HG03280 (cell line): ENCODE measurements at regions not wholly inside any gene's neighbourhood (a gene's known extent, or its start where the extent isn't known, plus 50 kb on each side); places are given as distances from the start of the nearest gene placed in this dataset.
A peak's percentile ranks its signal among the peaks of the same experiment; 100 is the strongest.
"Not testable (repeated sequence)": the region's sequence is repeated elsewhere in the genome, so short reads cannot be mapped to it uniquely, and the experiment has no call there.

Experiments
- ATAC-seq: cut with Tn5 transposase; IDR thresholded peaks from one replicate; pipeline ENCODE4 v1.9.1; 2021; ENCODE audit warnings: mild to moderate bottlenecking, moderate library complexity; ENCODE audit not compliant: unreplicated experiment

DNA sequence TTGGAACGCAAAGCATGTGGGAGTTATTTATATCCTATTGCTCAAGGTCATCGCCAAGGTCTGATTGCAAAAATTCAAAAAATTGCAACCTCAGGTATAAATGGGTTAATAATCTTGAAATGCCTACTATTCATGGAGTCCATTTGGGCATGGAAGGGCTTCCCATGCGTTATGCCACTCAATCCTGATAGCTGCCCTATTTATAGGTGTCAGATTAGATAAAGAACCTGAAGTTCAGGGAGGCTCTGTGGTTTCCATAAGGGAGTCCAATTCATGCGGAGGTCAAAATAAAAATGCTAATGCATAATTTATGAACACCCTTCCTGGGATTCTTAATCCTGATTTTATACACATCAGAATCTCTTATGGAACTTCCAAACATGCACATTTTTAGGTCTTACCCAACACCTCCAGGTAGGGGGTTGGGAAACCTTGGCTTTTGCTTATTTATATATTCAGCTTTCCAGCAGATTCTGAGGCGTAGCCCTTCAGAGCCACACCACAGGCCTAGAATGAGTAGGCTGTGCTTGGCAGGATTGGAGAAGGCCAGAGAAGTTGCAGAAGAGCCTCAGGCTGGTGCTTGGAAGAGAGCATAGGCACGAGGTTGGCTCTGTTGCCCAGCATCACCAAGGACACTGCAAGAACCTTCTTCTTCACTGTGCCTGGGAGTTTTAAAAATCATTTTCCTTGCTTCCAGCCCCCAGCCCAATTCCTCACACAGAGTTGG is 324.4 kb upstream of the CFAP20DC start:
- ATAC-seq, result peak; percentile 12

DNA sequence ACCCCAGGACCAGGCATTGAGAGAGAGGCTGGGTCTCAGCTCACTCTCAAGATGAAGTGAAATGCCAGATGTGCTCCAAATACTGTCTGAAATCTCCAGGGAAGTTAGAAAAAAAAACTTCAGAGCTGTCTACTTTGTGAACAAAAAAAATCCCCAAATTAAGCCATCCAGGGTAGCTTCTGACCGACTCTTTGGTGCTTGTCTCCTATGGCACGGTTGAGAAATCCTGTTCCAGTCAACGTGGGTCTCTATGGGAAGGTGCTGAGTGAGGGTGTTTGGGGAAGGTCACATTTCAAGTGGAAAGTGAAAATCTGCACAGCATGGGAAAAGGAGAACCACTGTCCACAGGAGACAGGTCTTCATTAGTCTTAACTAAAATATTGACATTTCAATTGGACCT is 322.5 kb upstream of the CFAP20DC start:
- no peak for ATAC-seq

DNA sequence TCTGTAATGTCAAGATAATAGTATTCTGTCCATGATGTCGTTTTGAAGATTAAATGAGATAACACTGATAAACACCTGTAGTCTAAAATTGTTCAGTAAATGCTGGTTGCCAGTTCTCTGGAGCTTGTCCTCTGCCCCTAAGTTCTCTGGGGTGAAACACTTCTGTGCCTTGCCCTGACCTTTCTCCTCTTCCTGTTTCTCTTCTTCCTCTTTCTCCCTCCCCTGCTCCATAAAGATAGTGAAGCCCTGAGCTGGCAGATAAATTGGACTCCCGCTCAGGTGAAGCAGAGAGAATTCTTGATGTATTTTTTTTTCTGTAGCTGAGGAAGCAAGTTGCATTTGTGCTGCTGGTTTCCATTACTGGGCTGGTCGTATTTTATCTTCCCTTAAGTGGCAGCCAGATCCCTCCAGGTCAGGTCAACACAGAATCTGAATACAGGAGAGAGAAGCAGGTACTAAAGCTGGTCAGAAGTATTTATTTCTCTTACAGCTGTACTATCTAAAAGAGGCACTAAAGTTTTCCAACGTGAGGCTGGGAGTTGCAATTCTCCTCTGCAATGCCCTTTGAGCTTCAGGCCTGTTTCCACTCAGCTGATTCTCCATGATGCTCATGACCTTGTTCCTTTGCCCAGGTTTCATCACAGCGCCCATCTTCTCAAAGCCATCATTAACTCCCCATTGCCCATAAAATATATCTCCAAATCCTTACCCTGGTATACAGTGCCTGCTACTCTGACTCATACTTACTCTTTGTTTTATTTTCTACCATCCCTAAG is 319.3 kb upstream of the CFAP20DC start:
- no peak for ATAC-seq

DNA sequence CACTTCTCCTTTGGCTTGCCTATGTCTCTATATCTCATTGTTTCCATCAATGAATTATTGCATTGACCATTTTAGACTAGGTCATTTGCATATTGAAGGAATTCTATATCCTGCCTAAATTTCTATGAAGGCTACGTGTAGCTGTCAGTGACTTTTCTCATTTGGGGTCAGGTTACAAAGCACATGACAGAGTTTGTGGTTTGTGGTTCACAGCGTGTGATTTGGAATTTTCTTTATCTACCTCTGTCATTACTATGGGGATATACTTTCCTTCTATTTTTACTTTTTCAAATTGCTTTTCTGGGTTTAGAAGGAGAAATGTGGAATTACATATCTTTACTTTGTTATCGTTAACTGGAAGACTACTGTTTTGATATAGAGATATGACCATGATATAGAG is 317.3 kb upstream of the CFAP20DC start:
- no peak for ATAC-seq

DNA sequence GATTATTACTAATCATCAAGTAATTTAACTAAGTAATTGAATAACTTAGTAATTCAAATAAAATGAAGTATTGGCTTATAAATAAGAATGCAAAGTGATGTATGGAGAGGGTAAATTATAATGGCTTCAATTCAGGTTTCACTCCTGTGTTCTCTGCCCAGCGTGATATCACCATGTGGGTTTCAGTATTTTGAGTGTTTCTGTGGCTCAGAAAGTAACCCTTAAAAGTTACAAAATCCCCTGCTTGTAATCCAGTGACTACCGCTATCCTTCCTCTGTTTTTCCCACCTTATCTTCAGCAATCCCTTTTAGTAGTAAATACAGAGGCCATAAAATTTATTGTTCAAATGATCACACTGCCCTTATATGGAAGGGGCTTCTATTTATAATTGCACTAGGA is 316.4 kb upstream of the CFAP20DC start:
- ATAC-seq, result no peak

DNA sequence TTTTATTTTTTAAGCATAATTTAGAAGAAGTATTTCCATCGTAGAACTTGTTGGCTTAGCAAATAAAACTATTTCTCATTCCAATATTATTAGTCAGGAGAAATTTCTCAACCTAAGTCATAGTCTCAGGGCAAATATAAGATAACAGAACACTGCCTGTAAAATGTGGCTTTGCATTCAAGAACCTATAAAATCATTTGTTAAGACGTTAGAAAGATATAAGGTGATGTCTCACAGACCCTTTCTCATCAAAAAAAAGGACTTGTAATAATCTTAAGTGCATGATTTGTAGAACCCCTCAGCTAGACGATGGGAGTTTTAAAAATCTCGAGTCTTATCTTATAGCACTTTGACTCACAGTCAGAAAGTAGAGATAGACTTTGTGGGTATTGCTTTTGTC is 314.7 kb upstream of the CFAP20DC start:
- no peak for ATAC-seq

DNA sequence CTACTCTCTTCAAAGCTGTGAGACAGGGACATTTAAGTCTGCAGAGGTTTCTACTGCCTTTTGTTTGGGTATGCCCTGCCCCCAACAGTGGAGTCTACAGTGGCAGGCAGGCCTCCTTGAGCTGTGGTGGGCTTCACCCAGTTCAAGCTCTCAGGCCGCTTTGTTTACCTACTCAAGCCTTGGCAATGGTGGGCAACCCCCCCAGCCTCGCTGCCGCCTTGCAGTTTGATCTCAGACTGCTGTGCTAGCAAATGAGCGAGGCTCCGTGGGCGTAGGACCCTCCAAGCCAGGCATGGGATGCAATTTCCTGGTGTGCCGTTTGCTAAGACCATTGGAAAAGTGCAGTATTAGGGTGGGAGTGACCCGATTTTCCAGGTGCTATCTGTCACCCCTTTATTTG is 310.5 kb upstream of the CFAP20DC start:
- not testable (repeated sequence) for ATAC-seq

DNA sequence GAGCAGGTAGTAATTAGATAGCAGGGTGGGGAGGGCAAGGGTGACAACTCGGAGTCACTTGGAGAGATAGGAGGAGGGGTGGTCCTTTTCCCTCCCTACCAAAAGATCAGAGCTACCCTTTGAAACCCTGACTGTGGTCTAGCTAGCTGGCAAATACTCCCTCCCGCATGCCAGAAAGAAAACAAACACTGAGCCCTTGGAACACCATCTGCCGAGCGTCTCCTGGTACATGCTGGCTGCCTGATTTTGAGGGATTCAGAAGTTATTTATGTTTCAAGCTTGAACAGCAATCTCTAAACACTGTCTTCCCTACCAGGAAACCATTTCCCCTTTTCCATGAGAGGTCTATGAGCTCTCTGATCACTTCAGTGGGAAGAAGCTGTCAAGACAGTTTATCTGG is 291.6 kb upstream of the CFAP20DC start:
- ATAC-seq, result no peak

DNA sequence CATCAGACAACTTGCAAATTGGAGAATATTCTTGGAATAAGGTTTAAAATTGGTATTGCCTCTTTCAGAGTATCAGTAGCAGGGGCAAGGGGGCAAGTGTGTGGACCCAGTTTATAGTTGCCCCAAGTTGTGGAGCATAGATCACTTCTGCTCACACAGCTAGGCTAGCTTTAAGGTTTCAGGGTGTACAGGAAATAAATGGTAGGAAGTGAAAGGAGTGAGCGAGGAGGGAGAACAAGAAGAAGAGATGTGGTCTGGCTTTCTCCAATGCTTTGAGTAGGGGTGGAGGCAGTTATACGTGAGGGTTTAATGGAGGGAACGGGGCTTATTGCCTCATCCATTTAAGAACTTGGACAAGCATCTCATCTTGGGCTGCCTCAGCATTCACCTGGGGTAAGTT is 290.0 kb upstream of the CFAP20DC start:
- ATAC-seq, result no peak

DNA sequence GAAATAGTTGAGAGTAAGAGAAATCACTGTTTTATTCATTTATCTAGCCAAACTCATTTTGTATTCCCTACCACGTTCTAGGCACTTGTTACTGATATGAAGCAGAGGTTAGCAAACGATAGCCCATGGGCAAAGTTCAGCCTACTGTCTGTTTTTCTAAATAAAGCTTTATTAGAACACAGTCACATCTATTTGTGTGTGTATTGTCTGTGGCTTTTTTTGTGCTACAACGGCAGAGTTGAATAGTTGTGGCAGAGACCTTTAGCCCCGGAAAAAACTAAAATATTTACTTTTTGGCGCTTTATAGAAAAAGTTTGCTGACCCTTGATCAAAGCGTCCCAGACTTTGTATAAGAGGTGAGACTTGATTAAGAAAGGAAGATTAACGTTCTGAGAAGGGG is 289.1 kb upstream of the CFAP20DC start:
- ATAC-seq, result no peak

DNA sequence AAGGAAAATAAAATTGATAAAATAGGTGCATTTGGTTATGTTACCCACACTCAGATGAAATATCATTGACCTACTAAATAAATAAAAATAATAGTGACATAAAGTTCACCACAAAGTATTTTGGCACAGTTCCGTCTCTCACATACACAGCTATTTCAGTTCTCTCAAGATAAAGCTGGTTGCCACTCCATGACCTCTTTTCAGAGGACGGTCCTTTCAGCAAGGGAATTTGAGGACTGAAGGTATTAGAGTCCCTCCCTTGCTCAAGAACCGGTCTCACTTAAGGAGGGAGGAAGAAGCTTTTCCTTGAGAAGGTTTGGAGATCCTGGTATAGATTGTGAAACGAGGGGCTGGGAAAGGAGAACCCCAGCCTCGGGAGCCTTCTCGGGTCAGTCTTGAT is 285.5 kb upstream of the CFAP20DC start:
- ATAC-seq, result no peak

DNA sequence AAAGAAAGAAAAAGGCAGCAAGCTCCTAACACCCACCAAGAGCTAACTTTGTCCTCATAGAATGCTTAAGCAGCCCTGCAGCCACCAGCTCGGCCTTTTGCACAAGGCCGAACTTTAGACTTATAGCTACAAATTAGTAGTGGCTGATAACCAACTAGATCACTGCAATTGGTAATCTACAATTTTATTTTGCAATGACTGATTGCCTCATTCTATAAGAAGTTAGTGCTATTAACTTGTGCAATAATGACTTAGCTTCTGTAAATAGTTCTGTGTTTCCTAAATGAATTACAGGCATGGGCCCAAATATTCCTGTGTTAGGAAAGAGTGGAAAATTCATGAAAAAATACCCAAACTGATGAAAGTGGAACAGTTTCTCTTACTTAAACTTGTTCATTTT is 284.8 kb upstream of the CFAP20DC start:
- ATAC-seq, result no peak

DNA sequence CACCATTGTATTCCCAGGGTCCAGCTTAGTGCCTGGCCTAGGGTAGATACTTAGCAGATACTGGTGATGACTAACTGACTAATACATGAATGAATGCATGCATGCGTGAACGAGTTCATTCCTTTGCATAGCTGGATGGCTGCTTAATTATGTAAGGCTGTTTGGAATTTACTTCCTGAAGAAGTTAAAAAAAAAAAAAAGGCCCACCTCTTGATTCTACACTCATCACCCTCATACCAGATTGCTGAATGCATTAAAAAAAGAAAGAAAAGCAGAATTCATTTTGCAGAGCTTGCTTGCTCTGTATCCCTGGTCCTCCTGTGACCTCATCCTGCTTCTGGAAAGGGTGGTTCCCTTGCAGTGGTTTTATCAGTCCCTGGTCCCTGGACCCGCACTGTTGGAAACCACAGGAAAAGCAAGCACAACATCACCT is 277.6 kb upstream of the CFAP20DC start:
- no peak for ATAC-seq

DNA sequence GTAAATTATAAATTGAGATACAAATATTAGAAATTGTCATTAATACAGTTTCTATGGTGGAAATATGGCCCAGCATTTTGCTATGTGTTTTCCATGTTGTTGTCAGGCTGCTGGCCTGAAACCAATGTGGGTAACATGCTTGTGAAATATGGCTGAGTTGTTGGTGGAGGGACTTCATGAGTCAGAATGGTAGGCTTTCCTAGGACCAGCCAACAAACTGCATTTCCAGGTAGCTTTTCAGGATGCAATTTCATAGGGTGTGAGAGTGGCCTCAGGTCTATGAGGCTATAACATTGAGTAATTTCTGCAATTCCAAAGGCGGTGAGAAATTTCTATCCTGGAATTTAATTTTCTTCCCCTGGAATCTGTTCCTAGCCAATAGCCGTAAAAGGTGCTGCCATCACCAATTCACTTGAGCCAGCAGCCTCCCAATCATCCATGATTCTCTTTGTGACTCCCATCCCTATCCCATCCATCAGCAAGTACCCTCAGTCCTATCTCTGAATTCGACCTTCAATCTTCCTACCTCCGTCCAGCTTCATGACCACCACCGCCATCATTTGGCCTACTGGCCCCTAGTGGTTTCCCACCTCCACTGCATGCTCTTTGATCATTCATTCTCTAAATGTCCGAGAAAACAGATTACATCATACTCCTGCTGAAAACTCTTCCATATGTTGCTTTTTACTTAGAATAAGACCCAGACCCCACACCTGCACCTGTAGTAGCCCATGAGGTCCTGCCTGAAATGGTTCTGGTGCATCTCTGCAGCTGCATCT is 276.6 kb upstream of the CFAP20DC start:
- no peak for ATAC-seq

DNA sequence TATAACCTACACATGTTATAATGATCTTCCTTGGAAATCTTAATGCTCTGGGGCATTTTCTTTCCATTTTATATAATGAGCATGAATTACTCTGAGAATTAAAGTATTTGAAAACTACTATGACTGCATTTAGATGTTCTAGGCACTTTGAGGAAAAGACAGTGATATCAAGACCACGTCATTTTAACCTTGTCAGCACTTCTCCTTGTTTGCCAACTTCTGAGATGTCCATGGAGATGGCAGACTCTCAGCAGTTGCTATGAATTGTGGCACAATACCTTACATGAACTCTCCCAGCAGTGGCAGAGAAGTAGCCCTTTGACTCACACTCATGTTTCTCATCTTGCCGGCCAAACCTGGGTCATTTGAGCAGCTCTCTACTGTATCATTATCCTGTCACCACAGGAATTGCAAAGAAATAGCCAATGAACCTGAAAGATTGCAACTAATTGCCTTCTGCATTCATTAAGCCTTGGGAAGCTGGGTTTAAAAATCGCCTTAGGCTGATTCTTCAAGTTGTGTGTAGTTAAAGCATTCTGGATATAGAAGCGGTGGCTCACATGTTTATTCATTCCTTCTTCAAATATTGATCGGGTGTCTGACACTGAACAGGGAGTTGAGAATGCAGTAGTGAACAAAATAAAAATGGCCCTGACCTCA is 272.2 kb upstream of the CFAP20DC start:
- no peak for ATAC-seq

DNA sequence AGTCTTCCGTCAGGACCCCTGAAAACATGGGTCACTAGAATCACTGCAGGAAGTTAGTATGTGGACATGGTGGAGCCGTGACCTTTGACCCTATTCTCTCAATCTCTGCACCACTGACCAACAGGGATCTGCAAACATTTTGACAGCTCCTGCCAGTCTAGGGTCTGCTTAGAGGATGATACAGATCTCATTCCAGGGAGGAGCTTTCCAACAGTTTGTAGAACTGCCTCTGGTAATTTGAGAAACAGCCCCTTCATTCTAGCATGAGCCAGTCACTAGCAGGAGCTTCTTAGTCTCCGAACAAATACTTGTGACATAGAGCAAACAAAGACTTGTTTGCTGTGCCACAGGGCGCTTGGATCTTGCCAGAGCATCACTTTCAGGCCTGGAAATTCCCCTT is 270.3 kb upstream of the CFAP20DC start:
- ATAC-seq, result no peak

DNA sequence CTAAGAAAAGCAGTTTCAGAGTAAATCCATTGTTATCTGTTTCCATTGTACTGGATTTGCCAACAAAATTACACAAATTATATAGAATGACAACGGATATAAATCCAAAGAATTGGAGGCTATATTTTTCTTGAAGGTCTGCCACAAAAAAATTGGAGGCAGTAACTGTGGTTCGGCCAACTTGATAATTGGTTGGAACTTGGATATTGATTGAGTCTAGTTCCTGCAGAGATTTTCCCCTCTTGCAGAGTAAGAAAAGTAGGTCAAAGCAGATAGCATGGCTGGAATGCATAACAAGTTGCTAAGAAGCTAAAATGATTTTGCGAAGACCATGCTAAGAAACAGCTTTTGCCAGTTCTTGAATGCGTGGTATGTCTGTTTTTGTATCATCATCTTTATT is 269.6 kb upstream of the CFAP20DC start:
- no peak for ATAC-seq

DNA sequence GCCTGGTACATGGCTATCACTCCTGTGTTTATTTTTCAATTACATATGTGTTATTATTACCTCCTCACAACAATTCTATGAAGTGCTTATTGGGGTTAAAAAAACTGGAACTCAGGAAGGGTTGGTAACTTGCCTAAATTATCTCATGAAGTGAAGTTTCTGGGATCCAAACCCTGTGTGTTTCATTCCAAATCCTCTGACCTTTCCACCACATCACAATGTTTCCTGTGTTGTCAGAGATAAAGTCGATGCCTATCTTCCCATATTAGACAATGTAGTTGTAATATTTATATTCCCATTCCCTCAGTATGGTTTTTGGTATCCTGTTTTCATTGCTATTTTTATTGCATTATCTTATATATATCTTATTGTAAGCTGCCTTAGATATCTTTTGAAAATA is 269.1 kb upstream of the CFAP20DC start:
- no peak for ATAC-seq

DNA sequence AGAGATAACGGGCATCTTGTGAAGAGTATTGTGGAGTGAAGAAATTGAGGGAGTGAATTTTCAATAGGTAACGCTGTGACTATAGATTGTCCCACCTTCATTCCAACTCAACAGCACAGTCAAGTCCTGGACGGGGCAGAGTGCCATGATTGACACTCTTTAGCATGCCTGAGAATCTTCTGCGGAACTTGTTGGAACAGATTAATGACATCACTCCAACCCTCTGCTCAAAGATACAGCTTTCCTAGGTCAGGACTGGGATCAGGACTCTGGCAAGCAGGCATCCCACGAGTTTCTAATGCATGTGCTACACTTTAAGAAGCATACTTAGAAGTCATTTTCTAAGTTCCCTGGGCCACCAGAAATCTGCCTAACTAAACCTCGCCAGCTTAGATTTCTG is 267.6 kb upstream of the CFAP20DC start:
- ATAC-seq, result no peak

DNA sequence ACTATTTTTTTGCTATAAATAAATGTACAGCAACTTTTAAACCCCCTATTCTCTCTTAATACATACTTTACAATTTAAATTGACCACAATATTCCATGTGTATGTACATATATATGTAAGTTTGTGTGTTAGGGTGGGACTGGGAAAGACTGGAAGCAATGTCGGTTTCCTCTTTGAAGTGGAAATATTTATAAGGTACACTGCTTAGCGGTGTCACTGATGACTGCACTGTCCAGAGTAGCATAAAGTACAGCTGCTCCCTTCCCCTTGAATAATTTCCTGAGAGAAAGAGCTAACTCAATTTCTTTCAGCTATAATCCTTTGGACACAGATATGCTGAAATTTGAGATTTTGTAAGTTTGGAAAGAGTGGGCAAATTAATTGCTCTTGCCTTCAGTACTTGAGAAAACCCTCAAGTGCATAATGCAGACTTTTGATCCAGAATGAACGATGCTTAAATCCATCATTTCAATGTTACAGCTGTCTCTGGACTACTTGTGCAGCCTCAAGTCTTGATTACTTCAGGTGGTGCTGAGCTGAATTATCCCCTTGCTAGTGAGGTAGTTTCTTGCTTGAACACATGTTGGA is 267.0 kb upstream of the CFAP20DC start:
- no peak for ATAC-seq

DNA sequence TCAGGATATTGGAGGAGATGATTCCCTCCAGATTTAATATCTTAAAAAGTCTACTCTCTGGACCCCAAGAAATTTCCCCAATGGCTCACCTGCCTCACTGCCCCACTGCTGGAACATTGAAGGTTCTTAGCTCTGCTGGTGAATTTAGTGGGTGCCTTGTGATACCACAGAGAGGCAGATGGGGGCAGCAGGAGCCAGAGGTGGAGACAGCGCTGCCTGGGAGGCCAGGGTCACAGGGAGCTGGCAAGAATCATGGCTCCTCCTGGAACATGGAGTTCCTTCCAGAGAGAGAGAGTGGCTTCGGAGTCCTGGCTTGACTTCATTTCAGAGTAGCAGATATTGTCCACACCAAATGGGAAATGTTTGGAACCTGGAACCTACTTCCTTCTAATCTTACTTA is 263.5 kb upstream of the CFAP20DC start:
- no peak for ATAC-seq
